Chondrocyte (in vitro differentiated cells): ENCODE measurements at regions not wholly inside any gene's neighbourhood (a gene's known extent, or its start where the extent isn't known, plus 50 kb on each side); places are given as distances from the start of the nearest gene placed in this dataset.

ENCODE experiments used
- DNase-seq: peaks from one replicate; pipeline ENCODE4 v3.0.0; 2021; ENCODE audit warnings: mixed read lengths, low spot score
- H3K27ac Mint-ChIP-seq: one replicate; pipeline ENCODE4 v1.8.0; 2021; ENCODE audit warnings: mild to moderate bottlenecking, moderate library complexity, mixed read lengths; ENCODE audit not compliant: unreplicated experiment
- H3K27me3 Mint-ChIP-seq: 2 replicates; pipeline ENCODE4 v1.8.0; 2021; ENCODE audit warnings: low read depth, mixed read lengths
- H3K36me3 Mint-ChIP-seq: 2 replicates; pipeline ENCODE4 v1.8.0; 2021; ENCODE audit warnings: low read depth, mixed read lengths
- H3K4me1 Mint-ChIP-seq: 2 replicates; pipeline ENCODE4 v1.8.0; 2021; ENCODE audit warnings: low read depth, mild to moderate bottlenecking, mixed read lengths
- H3K4me3 Mint-ChIP-seq: one replicate; pipeline ENCODE4 v1.8.0; 2021; ENCODE audit warnings: mild to moderate bottlenecking, moderate library complexity, mixed read lengths; ENCODE audit not compliant: unreplicated experiment
- H3K9me3 Mint-ChIP-seq: 2 replicates; pipeline ENCODE4 v1.8.0; 2021; ENCODE audit warnings: low read depth, mixed read lengths
- CTCF ChIP-seq: fragments of 200-600 bp; sonication (generic); IDR thresholded peaks from 2 replicates; pipeline ENCODE4 v1.5.0; 2021; ENCODE audit warnings: antibody characterized with exemption, mild to moderate bottlenecking, moderate library complexity

GRCh38 chr15:29471757-29472156 lies 202.1 kb upstream of the NSMCE3 start:
- DNase-seq = no peak
- no peaks in the 10 kb centered on the region for H3K9me3 Mint-ChIP-seq
- no peak overlapping the region for H3K27ac Mint-ChIP-seq
- no peaks in the 10 kb centered on the region for H3K36me3 Mint-ChIP-seq
- H3K4me3 Mint-ChIP-seq = no peak overlapping the region
- no peaks in the 10 kb centered on the region for H3K4me1 Mint-ChIP-seq
- TF ChIP-seq CTCF = no peak
- peaks cover 5% of the 10 kb centered on the region for H3K27me3 Mint-ChIP-seq

GRCh38 chr15:29471306-29471705 lies 201.7 kb upstream of the NSMCE3 start:
- Mint-ChIP-seq H3K27ac (no peak overlapping the region), H3K9me3 (no peaks in the 10 kb centered on the region), H3K4me3 (no peak overlapping the region), H3K27me3 (peaks cover 5% of the 10 kb centered on the region), H3K4me1 (no peaks in the 10 kb centered on the region), H3K36me3 (no peaks in the 10 kb centered on the region)
- no peak for TF ChIP-seq CTCF
- DNase-seq = no peak

- no peaks in the 10 kb centered on the region for H3K36me3 Mint-ChIP-seq
- H3K4me1 Mint-ChIP-seq = no peaks in the 10 kb centered on the region
- TF ChIP-seq CTCF = no peak
- peaks cover 9% of the 10 kb centered on the region for H3K27me3 Mint-ChIP-seq
- H3K9me3 Mint-ChIP-seq = no peaks in the 10 kb centered on the region
- no peak overlapping the region for H3K27ac Mint-ChIP-seq
- no peak for DNase-seq
- no peak overlapping the region for H3K4me3 Mint-ChIP-seq
Measured at GRCh38 chr15:29470794-29471193, 201.2 kb upstream of the NSMCE3 start.

- Mint-ChIP-seq H3K4me3 (no peak overlapping the region), H3K9me3 (no peaks in the 10 kb centered on the region), H3K4me1 (no peaks in the 10 kb centered on the region), H3K36me3 (no peaks in the 10 kb centered on the region), H3K27me3 (peaks cover 9% of the 10 kb centered on the region), H3K27ac (no peak overlapping the region)
- DNase-seq = no peak
- no peak for TF ChIP-seq CTCF
Measured at GRCh38 chr15:29470311-29470710, 200.7 kb upstream of the NSMCE3 start.

GRCh38 chr15:29468899-29469298 lies 199.3 kb upstream of the NSMCE3 start:
- H3K9me3 Mint-ChIP-seq = no peaks in the 10 kb centered on the region
- TF ChIP-seq CTCF = no peak
- no peak overlapping the region for H3K27ac Mint-ChIP-seq
- peaks cover 9% of the 10 kb centered on the region for H3K27me3 Mint-ChIP-seq
- H3K4me1 Mint-ChIP-seq = no peaks in the 10 kb centered on the region
- no peaks in the 10 kb centered on the region for H3K36me3 Mint-ChIP-seq
- DNase-seq = no peak
- no peak overlapping the region for H3K4me3 Mint-ChIP-seq
